NT2/D1 (cell line): ENCODE measurements at regions not wholly inside any gene's neighbourhood (a gene's known extent, or its start where the extent isn't known, plus 50 kb on each side); places are given as distances from the start of the nearest gene placed in this dataset.

Experiments used
- SUZ12 ChIP-seq: IDR thresholded peaks from 2 replicates; pipeline ENCODE4 v1.6.1; 2011; ENCODE audit not compliant: insufficient read length, insufficient read depth; ENCODE audit errors: extremely low read depth
- ZNF274 ChIP-seq: IDR thresholded peaks from 2 replicates; pipeline ENCODE4 v1.6.1; 2011; ENCODE audit warnings: mild to moderate bottlenecking, low read depth, low read length

GRCh38 chr14:61904946-61905345 is 142.7 kb downstream of the SNAPC1 start:
- TF ChIP-seq ZNF274, result no peak
- no peak for TF ChIP-seq SUZ12
